Right lobe of liver (tissue), 4 donors: ENCODE measurements at regions not wholly inside any gene's neighbourhood (a gene's known extent, or its start where the extent isn't known, plus 50 kb on each side); places are given as distances from the start of the nearest gene placed in this dataset.

ENCODE experiments used
- POLR2A ChIP-seq: fragments of 450-650 bp; IDR thresholded peaks from one replicate; pipeline ENCODE4 v1.6.1; 2017; ENCODE audit warnings: antibody characterized with exemption, mild to moderate bottlenecking
- TF ChIP-seq, protein P1 (sequence below), 4 donors: fragments of 200-600 bp in 3 of 4; fragments of 450-650 bp in 1 of 4; IDR thresholded peaks; one replicate each; pipeline versions ENCODE4 v1.5.1 to v1.8.0; 2016 to 2022; ENCODE audit warnings: antibody characterized with exemption in 4 of 4, mild to moderate bottlenecking in 2 of 4
- donor health status: DM: no; HTN: no; CAD: no.
- donor health status: DM: no; HTN: no; CAD: no.
- donor health status: DM: no; HTN: yes; CAD: no.

DNA sequence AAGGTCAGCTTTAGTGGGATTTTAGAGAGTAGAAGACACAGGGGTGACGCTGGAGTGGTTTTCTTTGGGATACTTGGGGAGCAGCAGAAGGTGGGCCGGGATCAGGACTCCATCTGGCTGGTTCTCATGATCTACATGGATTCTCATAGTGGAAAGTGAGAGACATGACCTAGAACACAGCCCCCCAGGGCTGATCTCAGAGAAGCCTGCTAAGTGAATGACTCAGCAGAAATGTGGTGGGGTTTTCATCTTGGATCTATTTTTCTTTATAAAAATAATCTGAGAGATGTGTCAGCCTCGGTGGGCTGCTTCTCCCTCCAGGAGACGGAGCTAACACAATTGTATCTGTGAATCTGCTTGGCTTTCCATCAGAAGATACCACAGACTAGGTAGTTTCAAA is 484.4 kb downstream of the TMEM121 start:
- TF ChIP-seq, protein P1, sequence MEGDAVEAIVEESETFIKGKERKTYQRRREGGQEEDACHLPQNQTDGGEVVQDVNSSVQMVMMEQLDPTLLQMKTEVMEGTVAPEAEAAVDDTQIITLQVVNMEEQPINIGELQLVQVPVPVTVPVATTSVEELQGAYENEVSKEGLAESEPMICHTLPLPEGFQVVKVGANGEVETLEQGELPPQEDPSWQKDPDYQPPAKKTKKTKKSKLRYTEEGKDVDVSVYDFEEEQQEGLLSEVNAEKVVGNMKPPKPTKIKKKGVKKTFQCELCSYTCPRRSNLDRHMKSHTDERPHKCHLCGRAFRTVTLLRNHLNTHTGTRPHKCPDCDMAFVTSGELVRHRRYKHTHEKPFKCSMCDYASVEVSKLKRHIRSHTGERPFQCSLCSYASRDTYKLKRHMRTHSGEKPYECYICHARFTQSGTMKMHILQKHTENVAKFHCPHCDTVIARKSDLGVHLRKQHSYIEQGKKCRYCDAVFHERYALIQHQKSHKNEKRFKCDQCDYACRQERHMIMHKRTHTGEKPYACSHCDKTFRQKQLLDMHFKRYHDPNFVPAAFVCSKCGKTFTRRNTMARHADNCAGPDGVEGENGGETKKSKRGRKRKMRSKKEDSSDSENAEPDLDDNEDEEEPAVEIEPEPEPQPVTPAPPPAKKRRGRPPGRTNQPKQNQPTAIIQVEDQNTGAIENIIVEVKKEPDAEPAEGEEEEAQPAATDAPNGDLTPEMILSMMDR (IDR thresholded peaks at IDR 0.05), result no peak
- no peak for TF ChIP-seq POLR2A
